ENCODE measurements at regions not wholly inside any gene's neighbourhood (a gene's known extent, or its start where the extent isn't known, plus 50 kb on each side); places are given as distances from the start of the nearest gene placed in this dataset.

DNA sequence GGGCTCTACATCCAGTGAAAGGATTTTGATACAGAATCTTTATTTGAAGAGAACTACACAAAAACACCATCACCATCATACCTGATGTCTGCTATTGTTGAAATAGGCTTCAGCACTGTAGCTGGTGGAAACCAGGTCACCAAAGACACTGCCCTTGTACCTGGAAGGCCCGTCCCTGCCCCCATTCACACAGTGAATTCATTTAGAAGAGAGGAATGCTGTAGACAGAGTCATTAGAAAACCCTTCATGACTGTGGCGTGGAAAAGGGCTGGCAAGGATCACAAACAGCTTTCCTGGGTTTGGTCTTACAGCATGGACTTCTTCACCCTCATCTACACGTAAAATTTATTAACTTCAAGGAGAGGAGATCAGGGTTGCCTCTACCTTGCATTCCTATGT is 202.0 kb upstream of the NRP1 start:
- no peak for DNase-seq
- H3K79me2 ChIP-seq (ENCODE audit: control insufficient read depth, insufficient read depth, low read length) = no peaks in the 10 kb centered on the region
- ChIA-PET POLR2A (no interaction called here), CTCF (no interaction called here)
- no peak for ATAC-seq (ENCODE audit: low read depth)
- H3K27me3 Mint-ChIP-seq = no peaks in the 10 kb centered on the region
- TF ChIP-seq, protein P1, sequence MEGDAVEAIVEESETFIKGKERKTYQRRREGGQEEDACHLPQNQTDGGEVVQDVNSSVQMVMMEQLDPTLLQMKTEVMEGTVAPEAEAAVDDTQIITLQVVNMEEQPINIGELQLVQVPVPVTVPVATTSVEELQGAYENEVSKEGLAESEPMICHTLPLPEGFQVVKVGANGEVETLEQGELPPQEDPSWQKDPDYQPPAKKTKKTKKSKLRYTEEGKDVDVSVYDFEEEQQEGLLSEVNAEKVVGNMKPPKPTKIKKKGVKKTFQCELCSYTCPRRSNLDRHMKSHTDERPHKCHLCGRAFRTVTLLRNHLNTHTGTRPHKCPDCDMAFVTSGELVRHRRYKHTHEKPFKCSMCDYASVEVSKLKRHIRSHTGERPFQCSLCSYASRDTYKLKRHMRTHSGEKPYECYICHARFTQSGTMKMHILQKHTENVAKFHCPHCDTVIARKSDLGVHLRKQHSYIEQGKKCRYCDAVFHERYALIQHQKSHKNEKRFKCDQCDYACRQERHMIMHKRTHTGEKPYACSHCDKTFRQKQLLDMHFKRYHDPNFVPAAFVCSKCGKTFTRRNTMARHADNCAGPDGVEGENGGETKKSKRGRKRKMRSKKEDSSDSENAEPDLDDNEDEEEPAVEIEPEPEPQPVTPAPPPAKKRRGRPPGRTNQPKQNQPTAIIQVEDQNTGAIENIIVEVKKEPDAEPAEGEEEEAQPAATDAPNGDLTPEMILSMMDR (IDR thresholded peaks at IDR 0.05) = no peak
- intact Hi-C loops (cut with micrococcal nuclease) = no loop called here
- H3K4me1 ChIP-seq (ENCODE audit: control insufficient read depth in 2 of 2, insufficient read depth in 2 of 2, low read length in 2 of 2) = no peaks in the 10 kb centered on the region
- no peak overlapping the region for H2AFZ ChIP-seq (ENCODE audit: insufficient read depth, low read depth, low read length, poor library complexity, severe bottlenecking)
- H4K20me1 ChIP-seq (ENCODE audit: control insufficient read depth, insufficient read depth, low read length, poor library complexity, severe bottlenecking) = no peaks in the 10 kb centered on the region
- H3K4me3 ChIP-seq (ENCODE audit: control extremely low read depth in 1 of 5, extremely low read depth in 1 of 5, insufficient read depth in 1 of 5, low read depth in 2 of 5, low read length in 4 of 5) = no peak overlapping the region
- H3K4me1 Mint-ChIP-seq = no peaks in the 10 kb centered on the region
- H3K9ac ChIP-seq (ENCODE audit: low read length) = no peak overlapping the region
- no peak overlapping the region for H3K4me2 ChIP-seq (replicated peaks; ENCODE audit: low read depth, low read length, poor library complexity, severe bottlenecking)
- no peak overlapping the region for H3K4me3 Mint-ChIP-seq
- no peaks in the 10 kb centered on the region for H3K36me3 ChIP-seq (replicated peaks in 1 of 2; ENCODE audit: control extremely low read depth in 1 of 2, control insufficient read depth in 1 of 2, extremely low read depth in 1 of 2, insufficient read depth in 2 of 2, low read length in 1 of 2)
- no peak overlapping the region for H3K27ac ChIP-seq (ENCODE audit: low read length in 2 of 2)
- H3K27ac Mint-ChIP-seq = no peak overlapping the region
- 63% methylated on average over 2 of the region's 3 CpGs for WGBS (ENCODE audit: insufficient coverage)
- no peaks in the 10 kb centered on the region for H3K9me3 Mint-ChIP-seq (ENCODE audit: insufficient read depth)
- H3K9me3 ChIP-seq (ENCODE audit: control extremely low read depth in 1 of 3, control insufficient read depth in 2 of 3, insufficient read depth in 1 of 3, low read length in 2 of 3) = no peaks in the 10 kb centered on the region
- no peaks in the 10 kb centered on the region for H3K27me3 ChIP-seq (replicated peaks in 1 of 4; ENCODE audit: control extremely low read depth in 1 of 4, control insufficient read depth in 3 of 4, insufficient read depth in 4 of 4, low read length in 3 of 4)

DNA sequence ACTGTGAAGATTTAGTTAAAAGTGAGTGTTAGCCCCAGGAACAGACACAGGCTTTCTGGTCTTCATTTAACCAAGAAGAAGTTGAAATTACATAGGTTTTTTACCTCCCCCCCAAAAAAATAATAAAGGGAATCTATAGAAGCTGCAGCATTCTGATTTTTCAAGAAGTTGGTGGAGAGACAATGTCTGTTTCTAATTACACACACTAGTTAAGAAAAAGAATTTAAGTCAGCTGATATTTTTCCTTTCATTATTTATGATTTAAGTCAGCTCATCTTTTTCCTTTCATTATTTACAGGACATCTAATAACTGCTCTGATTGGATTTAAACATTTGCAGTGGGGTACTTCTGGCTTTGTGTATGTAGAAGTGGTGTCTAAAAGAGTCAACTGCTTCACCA is 201.4 kb upstream of the NRP1 start:
- H3K27me3 ChIP-seq (replicated peaks in 1 of 4; ENCODE audit: control extremely low read depth in 1 of 4, control insufficient read depth in 3 of 4, insufficient read depth in 4 of 4, low read length in 3 of 4) = no peaks in the 10 kb centered on the region
- intact Hi-C loops (cut with micrococcal nuclease) = no loop called here
- no peaks in the 10 kb centered on the region for H3K36me3 ChIP-seq (replicated peaks in 1 of 2; ENCODE audit: control extremely low read depth in 1 of 2, control insufficient read depth in 1 of 2, extremely low read depth in 1 of 2, insufficient read depth in 2 of 2, low read length in 1 of 2)
- H3K79me2 ChIP-seq (ENCODE audit: control insufficient read depth, insufficient read depth, low read length) = no peaks in the 10 kb centered on the region
- POLR2A ChIA-PET = no interaction called here
- no peak for ATAC-seq (ENCODE audit: low read depth)
- H2AFZ ChIP-seq (ENCODE audit: insufficient read depth, low read depth, low read length, poor library complexity, severe bottlenecking) = no peak overlapping the region
- no peak overlapping the region for H3K4me2 ChIP-seq (replicated peaks; ENCODE audit: low read depth, low read length, poor library complexity, severe bottlenecking)
- H3K4me1 ChIP-seq (ENCODE audit: control insufficient read depth in 2 of 2, insufficient read depth in 2 of 2, low read length in 2 of 2) = no peaks in the 10 kb centered on the region
- CTCF ChIA-PET = no interaction called here
- no peak for DNase-seq
- H3K9ac ChIP-seq (ENCODE audit: low read length) = no peak overlapping the region
- Mint-ChIP-seq H3K4me1 (no peaks in the 10 kb centered on the region), H3K4me3 (no peak overlapping the region), H3K27me3 (no peaks in the 10 kb centered on the region), H3K9me3 (ENCODE audit: insufficient read depth) (no peaks in the 10 kb centered on the region), H3K27ac (no peak overlapping the region)
- H3K9me3 ChIP-seq (ENCODE audit: control extremely low read depth in 1 of 3, control insufficient read depth in 2 of 3, insufficient read depth in 1 of 3, low read length in 2 of 3) = no peaks in the 10 kb centered on the region
- H3K27ac ChIP-seq (ENCODE audit: low read length in 2 of 2) = no peak overlapping the region
- TF ChIP-seq EZH2 (IDR thresholded peaks at IDR 0.05; ENCODE audit: borderline replicate concordance, insufficient read depth, low read depth, low read length, poor library complexity, severe bottlenecking) = no peak
- TF ChIP-seq, protein P1 (IDR thresholded peaks at IDR 0.05) = no peak
- H4K20me1 ChIP-seq (ENCODE audit: control insufficient read depth, insufficient read depth, low read length, poor library complexity, severe bottlenecking) = no peaks in the 10 kb centered on the region
- H3K4me3 ChIP-seq (ENCODE audit: control extremely low read depth in 1 of 5, extremely low read depth in 1 of 5, insufficient read depth in 1 of 5, low read depth in 2 of 5, low read length in 4 of 5) = no peak overlapping the region

Data from B cell (primary cell).